Dermis microvascular lymphatic vessel endothelial cell (primary cell): ENCODE measurements at regions not wholly inside any gene's neighbourhood (a gene's known extent, or its start where the extent isn't known, plus 50 kb on each side); places are given as distances from the start of the nearest gene placed in this dataset.

ENCODE experiments used
- DNase-seq, 2 donors: peaks; one replicate each; pipeline versions ENCODE4 v3.0.0 to v3.0.0-alpha.2; 2010; ENCODE audit warnings: low read depth in 2 of 2

- no peak for DNase-seq
These were observed 124.6 kb upstream of the BCL2L14 start for GRCh38 chr12:11946161-11946560.

- no peak for DNase-seq
These were observed 123.5 kb upstream of the BCL2L14 start for GRCh38 chr12:11947213-11947612.

DNA sequence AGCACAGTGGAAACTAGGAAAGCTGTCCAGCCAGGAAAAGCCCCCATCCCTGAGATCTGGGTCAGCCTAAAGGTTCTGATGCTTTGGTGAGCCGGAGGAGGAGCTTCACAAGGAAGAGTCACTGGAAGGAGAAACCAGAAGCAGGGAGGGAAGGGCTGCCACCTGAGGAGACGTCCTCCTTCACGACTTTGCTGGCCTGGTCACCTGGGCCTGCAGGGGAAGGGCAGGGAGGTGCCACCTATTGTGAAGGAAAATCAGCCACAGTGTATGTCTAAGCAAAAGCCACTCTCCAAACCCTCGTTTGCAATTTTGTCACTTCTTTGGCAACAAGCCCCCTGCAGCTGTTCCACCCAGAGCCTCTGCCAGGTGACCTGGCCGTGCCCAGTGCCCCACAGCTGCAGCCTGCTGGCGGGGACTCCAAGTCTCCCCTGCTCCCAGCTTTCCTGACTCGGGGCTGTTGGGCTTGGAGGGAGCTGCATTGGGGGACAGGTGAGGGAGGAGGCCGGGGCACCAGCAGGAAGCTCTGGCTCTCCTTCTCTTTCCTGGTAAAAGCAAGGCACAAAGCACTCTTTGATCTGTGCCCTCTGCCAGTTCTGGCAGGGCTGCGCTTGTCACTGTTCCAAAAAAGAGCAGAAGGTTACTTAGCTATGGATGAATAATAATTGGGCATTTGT lies 120.9 kb upstream of the BCL2L14 start:
- DNase-seq: peak in 1 of 2 donors; percentile 9

- DNase-seq: no peak
These were observed 119.5 kb upstream of the BCL2L14 start for GRCh38 chr12:11951209-11951608.

DNA sequence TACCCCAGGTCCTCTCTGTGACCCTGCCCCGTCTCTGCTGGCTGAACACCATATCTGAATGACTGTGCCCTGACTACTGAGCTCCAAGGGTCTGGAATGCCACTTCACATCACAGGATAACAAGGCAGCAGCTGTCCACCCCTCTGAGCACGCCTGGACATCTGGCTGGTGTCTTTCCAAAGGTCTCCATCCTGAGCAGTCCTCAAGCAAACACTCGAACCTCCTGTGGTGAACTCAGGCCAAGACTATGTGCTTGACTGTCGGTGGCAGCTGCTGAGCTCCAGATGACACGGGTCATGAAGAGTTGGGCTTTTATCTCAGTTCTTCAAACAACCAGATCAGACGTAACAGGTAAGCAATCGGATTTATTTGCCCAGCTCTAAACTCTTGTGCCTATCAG lies 117.2 kb upstream of the BCL2L14 start:
- no peak for DNase-seq

- no peak for DNase-seq
These were observed 116.6 kb upstream of the BCL2L14 start for GRCh38 chr12:11954181-11954580.

DNA sequence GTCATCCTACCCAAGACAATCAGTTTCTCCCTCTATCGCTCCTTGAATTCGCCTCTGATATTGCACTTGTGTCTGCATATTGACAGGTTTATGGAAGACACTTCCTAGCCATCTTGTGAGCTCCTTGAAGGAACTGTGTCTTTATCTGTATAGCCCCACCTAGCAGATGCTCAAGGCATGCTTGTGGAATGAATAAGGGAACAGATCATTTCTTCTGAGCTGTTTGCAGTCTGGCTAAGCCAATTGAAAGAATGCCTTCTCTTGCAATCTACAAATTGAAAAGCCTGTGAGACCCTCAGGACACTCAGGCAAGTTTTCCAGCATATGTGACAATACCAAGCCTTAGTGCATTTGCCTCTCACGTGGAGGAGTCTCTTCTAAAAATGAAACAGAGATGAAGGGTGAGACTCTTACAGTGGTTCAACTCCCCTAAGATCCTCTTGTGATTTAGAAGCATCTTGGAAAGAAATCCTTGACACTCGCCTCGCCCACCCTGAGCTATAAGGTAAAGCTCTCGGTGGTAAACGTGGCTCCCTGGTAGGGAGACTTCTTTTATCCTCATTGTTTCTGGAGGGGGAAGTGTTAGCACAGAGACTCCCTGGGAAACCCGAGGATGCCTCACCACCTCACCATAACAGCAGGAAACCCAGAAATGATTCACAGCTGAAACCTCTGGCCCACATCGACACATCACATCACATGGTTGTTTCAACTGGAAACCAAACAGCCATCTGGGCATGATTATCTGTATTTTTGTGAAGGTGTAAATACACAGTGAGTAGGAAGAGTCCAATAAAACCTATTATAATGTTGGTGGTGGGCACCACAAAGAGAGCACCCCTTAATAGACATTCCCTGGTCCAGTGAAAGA lies 112.3 kb upstream of the BCL2L14 start:
- peak; percentile 67 to 95 for DNase-seq

DNA sequence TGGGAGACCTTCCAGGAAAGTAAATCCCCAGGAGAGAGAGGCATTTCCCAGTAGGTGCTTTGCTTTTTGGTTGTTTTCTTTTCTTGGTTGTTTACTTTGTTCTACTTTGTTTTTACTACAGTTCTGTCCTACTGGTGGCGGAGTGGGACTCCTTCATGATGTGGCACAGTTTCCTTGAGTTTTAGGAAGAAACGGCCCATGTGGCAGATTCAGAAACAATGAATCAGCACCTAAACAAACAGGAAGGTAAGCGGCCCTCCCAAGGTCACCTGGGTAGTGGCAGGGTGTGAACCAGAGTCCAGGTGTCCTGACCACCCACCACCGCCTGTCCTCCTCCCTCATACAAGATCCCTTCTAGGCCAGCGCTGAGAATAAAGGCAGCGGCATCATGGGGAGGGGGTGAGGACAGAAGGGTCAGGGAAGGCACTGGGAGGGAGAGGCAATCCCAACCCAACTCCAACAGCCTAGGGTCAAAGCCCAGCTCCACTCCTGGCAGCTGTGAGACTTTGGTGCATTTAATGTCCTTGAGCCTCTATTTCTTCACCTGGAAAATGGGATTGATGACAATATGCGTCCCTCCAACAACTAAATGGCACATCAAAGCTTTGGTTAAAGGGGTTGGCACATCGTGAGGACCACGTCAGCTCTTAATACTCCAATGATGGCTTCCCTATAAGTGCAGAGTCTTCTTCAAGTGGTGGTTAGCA lies 111.5 kb upstream of the BCL2L14 start:
- peak in 1 of 2 donors; percentile 75 for DNase-seq

DNA sequence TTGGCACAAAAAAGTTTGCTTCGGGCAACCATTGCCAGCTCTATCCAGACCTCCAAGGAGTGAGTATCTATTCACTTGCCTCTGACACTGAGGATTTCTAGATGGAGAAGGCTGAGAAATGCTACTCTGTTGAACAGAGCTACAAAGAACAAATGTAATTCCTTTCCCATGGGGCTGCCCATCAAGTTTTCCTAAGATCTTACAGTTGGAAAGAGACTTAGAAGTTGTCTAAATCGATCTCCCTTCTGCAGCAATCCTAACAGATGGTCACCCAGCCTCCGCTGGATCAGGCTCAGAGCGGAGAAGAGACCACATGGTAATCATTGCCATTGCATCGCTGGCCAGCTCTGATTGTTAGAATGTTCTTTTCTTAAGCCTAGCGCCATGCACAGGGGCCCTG lies 110.1 kb upstream of the BCL2L14 start:
- no peak for DNase-seq

- DNase-seq: no peak
These were observed 109.1 kb upstream of the BCL2L14 start for GRCh38 chr12:11961686-11962085.

- DNase-seq: no peak
These were observed 107.9 kb upstream of the BCL2L14 start for GRCh38 chr12:11962860-11963259.

DNA sequence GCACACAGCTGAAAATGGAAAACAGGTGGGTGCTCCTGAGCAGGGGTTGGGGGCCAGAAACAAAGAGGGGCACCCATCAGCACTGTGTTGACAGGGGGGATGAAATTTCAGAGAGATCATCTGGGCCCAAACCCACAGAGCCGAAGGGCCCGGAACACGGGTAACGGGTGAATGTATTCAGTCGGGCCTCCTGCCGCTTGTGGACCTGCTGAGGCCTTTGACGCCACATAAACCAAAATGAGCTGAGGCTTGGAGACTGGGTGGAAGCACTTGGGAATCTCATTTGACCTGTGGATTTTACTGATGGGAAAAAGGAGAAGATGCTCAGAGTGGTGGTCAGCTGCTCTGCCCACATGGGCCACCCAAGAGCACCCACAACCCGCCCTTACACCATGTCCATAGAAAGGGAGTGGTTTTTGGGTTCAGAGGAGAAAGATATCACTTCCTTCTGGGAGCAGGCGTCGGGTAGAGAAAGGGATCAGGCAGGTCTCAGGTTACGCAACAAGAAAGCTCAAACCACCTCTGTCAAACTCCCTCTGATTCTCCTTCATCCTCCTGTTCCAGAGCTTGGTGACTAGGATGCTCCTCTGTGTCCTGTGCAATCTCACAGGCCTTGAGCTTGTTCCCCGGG lies 106.8 kb upstream of the BCL2L14 start:
- DNase-seq: no peak

GRCh38 chr12:11965258-11965910 lies 105.4 kb upstream of the BCL2L14 start:
- DNase-seq: no peak

GRCh38 chr12:11967376-11968047 lies 103.2 kb upstream of the BCL2L14 start:
- peak in 1 of 2 donors; percentile 23 for DNase-seq

DNA sequence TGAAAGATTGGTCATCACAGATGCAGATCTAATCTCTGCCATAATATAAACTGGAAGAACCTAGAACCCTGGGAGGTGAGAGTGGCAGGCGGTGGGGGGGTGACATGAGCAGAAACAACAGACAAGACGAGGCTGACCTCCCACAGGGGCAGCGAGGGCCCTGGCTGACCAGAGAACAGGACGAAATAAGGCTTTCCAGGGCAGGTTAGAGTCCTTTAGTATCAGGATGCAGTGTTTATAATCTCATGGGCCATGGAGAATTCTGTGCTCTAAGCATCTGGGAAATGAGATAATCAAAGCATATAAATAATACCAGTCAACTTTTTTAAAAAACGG lies 102.7 kb upstream of the BCL2L14 start:
- no peak for DNase-seq

- no peak for DNase-seq
These were observed 102.2 kb upstream of the BCL2L14 start for GRCh38 chr12:11968516-11968915.

GRCh38 chr12:11969437-11970154 lies 101.1 kb upstream of the BCL2L14 start:
- no peak for DNase-seq

DNA sequence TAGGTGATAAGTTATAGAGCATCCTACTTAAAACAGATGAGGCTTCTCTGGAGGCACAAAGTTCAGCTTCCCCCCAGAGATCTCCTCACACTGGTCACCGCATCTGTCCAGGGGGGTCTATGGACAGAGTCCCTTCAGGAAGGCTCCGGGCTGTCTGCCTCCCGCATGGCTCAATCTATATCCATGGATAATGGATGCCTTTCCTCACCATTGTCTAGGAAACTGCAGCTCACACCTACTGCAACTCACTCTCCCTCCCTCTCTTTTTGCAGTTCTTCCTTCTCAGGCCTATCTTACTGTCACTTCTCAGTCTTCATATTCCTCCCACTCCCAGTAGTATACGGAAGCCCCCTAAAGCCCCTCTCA lies 100.6 kb upstream of the BCL2L14 start:
- no peak for DNase-seq

- no peak for DNase-seq
These were observed 97.3 kb upstream of the BCL2L14 start for GRCh38 chr12:11973396-11973795.

- no peak for DNase-seq
These were observed 94.7 kb upstream of the BCL2L14 start for GRCh38 chr12:11976005-11976404.
